ENCODE measurements at regions not wholly inside any gene's neighbourhood (a gene's known extent, or its start where the extent isn't known, plus 50 kb on each side); places are given as distances from the start of the nearest gene placed in this dataset.

- Mint-ChIP-seq H3K4me3 (no peak overlapping the region), H3K27ac (no peak overlapping the region), H3K36me3 (no peaks in the 10 kb centered on the region), H3K9me3 (peaks cover 0 to 8% (median 4%) of the 10 kb centered on the region in 7 donors), H3K27me3 (no peaks in the 10 kb centered on the region), H3K4me1 (no peaks in the 10 kb centered on the region)
- no peak for DNase-seq
- H3K4me3 ChIP-seq (ENCODE audit: low read depth, low read length) = no peak overlapping the region
- no peaks in the 10 kb centered on the region for H3K27me3 ChIP-seq (ENCODE audit: control insufficient read depth, insufficient read depth, low read length)
- H3K9me3 ChIP-seq (ENCODE audit: control insufficient read depth in 2 of 2, low read length in 2 of 2) = no peaks in the 10 kb centered on the region
- no peak overlapping the region for H3K27ac ChIP-seq (ENCODE audit: insufficient read depth, low read length, poor library complexity, severe bottlenecking)
- no peaks in the 10 kb centered on the region for H3K36me3 ChIP-seq (ENCODE audit: control insufficient read depth, insufficient read depth, low read length)
- ATAC-seq (ENCODE audit: low read depth in 2 of 2) = no peak
- H3K4me1 ChIP-seq (ENCODE audit: control insufficient read depth, insufficient read depth, low read length, poor library complexity, severe bottlenecking) = no peaks in the 10 kb centered on the region
These were observed 366.7 kb downstream of the KCNJ2 start for GRCh38 chr17:70535986-70536385.

GRCh38 chr17:70539132-70539924 is 370.0 kb downstream of the KCNJ2 start:
- Mint-ChIP-seq H3K4me1 (no peaks in the 10 kb centered on the region), H3K27ac (no peak overlapping the region), H3K27me3 (no peaks in the 10 kb centered on the region), H3K4me3 (no peak overlapping the region), H3K9me3 (peaks cover 0 to 8% (median 5%) of the 10 kb centered on the region in 7 donors), H3K36me3 (no peaks in the 10 kb centered on the region)
- DNase-seq = no peak
- Histone ChIP-seq H3K27ac (ENCODE audit: insufficient read depth, low read length, poor library complexity, severe bottlenecking) (no peak overlapping the region), H3K27me3 (ENCODE audit: control insufficient read depth, insufficient read depth, low read length) (no peaks in the 10 kb centered on the region), H3K9me3 (ENCODE audit: control insufficient read depth in 2 of 2, low read length in 2 of 2) (no peaks in the 10 kb centered on the region), H3K4me1 (ENCODE audit: control insufficient read depth, insufficient read depth, low read length, poor library complexity, severe bottlenecking) (no peaks in the 10 kb centered on the region), H3K36me3 (ENCODE audit: control insufficient read depth, insufficient read depth, low read length) (no peaks in the 10 kb centered on the region), H3K4me3 (ENCODE audit: low read depth, low read length) (no peak overlapping the region)
- ATAC-seq (ENCODE audit: low read depth in 2 of 2) = no peak

GRCh38 chr17:70542876-70543275 is 373.5 kb downstream of the KCNJ2 start:
- Histone ChIP-seq H3K27me3 (ENCODE audit: control insufficient read depth, insufficient read depth, low read length) (no peaks in the 10 kb centered on the region), H3K27ac (ENCODE audit: insufficient read depth, low read length, poor library complexity, severe bottlenecking) (no peak overlapping the region), H3K4me3 (ENCODE audit: low read depth, low read length) (no peak overlapping the region), H3K4me1 (ENCODE audit: control insufficient read depth, insufficient read depth, low read length, poor library complexity, severe bottlenecking) (no peaks in the 10 kb centered on the region), H3K9me3 (ENCODE audit: control insufficient read depth in 2 of 2, low read length in 2 of 2) (no peaks in the 10 kb centered on the region), H3K36me3 (ENCODE audit: control insufficient read depth, insufficient read depth, low read length) (no peaks in the 10 kb centered on the region)
- Mint-ChIP-seq H3K4me1 (no peaks in the 10 kb centered on the region), H3K36me3 (no peaks in the 10 kb centered on the region), H3K27ac (no peak overlapping the region), H3K27me3 (no peaks in the 10 kb centered on the region), H3K9me3 (peaks cover 0 to 5% (median 0%) of the 10 kb centered on the region in 7 donors), H3K4me3 (no peak overlapping the region)
- ATAC-seq (ENCODE audit: low read depth in 2 of 2) = no peak
- DNase-seq = no peak

DNA sequence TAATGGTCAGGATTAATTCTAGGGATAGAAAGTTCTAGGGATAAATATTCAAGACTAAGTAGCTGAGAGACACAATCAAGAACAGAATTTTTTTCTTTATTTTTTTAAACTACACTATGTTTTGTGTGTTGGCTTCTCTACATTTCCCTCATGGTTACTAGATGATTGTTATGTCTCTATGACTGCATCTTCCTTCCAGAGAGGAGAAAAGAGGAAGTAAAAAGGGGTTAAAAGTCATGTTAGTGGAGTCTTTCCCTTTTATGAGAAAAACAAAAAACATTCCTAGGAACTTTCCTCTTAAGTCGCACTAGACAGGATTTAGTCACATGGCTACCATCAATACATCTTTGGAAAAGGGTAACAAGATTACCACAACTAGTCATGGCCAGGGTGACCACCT is 375.0 kb downstream of the KCNJ2 start:
- H3K27me3 ChIP-seq (ENCODE audit: control insufficient read depth, insufficient read depth, low read length) = no peaks in the 10 kb centered on the region
- H3K4me1 Mint-ChIP-seq = no peaks in the 10 kb centered on the region
- H3K36me3 ChIP-seq (ENCODE audit: control insufficient read depth, insufficient read depth, low read length) = no peaks in the 10 kb centered on the region
- no peak overlapping the region for H3K4me3 Mint-ChIP-seq
- H3K36me3 Mint-ChIP-seq = no peaks in the 10 kb centered on the region
- no peaks in the 10 kb centered on the region for H3K4me1 ChIP-seq (ENCODE audit: control insufficient read depth, insufficient read depth, low read length, poor library complexity, severe bottlenecking)
- H3K9me3 ChIP-seq (ENCODE audit: control insufficient read depth in 2 of 2, low read length in 2 of 2) = no peaks in the 10 kb centered on the region
- H3K4me3 ChIP-seq (ENCODE audit: low read depth, low read length) = no peak overlapping the region
- peaks cover 0 to 5% (median 0%) of the 10 kb centered on the region in 7 donors for H3K9me3 Mint-ChIP-seq
- no peak overlapping the region for H3K27ac ChIP-seq (ENCODE audit: insufficient read depth, low read length, poor library complexity, severe bottlenecking)
- ATAC-seq (ENCODE audit: low read depth in 2 of 2) (no peak), DNase-seq (no peak)
- H3K27ac Mint-ChIP-seq = no peak overlapping the region
- H3K27me3 Mint-ChIP-seq = no peaks in the 10 kb centered on the region

GRCh38 chr17:70552230-70552981 is 383.1 kb downstream of the KCNJ2 start:
- Mint-ChIP-seq H3K4me3 (no peak overlapping the region), H3K36me3 (no peaks in the 10 kb centered on the region), H3K9me3 (peaks cover 0 to 3% (median 0%) of the 10 kb centered on the region in 7 donors), H3K4me1 (no peaks in the 10 kb centered on the region), H3K27ac (no peak overlapping the region), H3K27me3 (no peaks in the 10 kb centered on the region)
- no peaks in the 10 kb centered on the region for H3K4me1 ChIP-seq (ENCODE audit: control insufficient read depth, insufficient read depth, low read length, poor library complexity, severe bottlenecking)
- H3K27ac ChIP-seq (ENCODE audit: insufficient read depth, low read length, poor library complexity, severe bottlenecking) = no peak overlapping the region
- no peaks in the 10 kb centered on the region for H3K9me3 ChIP-seq (ENCODE audit: control insufficient read depth in 2 of 2, low read length in 2 of 2)
- H3K4me3 ChIP-seq (ENCODE audit: low read depth, low read length) = no peak overlapping the region
- no peaks in the 10 kb centered on the region for H3K27me3 ChIP-seq (ENCODE audit: control insufficient read depth, insufficient read depth, low read length)
- DNase-seq (peak in 1 of 3 donors; percentile 20), ATAC-seq (ENCODE audit: low read depth in 2 of 2) (no peak)
- H3K36me3 ChIP-seq (ENCODE audit: control insufficient read depth, insufficient read depth, low read length) = no peaks in the 10 kb centered on the region

GRCh38 chr17:70552982-70553334 is 383.6 kb downstream of the KCNJ2 start:
- H3K27ac Mint-ChIP-seq = no peak overlapping the region
- no peaks in the 10 kb centered on the region for H3K9me3 ChIP-seq (ENCODE audit: control insufficient read depth in 2 of 2, low read length in 2 of 2)
- H3K4me3 ChIP-seq (ENCODE audit: low read depth, low read length) = no peak overlapping the region
- H3K4me1 Mint-ChIP-seq = no peaks in the 10 kb centered on the region
- no peaks in the 10 kb centered on the region for H3K4me1 ChIP-seq (ENCODE audit: control insufficient read depth, insufficient read depth, low read length, poor library complexity, severe bottlenecking)
- H3K4me3 Mint-ChIP-seq = no peak overlapping the region
- H3K27me3 ChIP-seq (ENCODE audit: control insufficient read depth, insufficient read depth, low read length) = no peaks in the 10 kb centered on the region
- no peaks in the 10 kb centered on the region for H3K36me3 ChIP-seq (ENCODE audit: control insufficient read depth, insufficient read depth, low read length)
- no peaks in the 10 kb centered on the region for H3K27me3 Mint-ChIP-seq
- H3K27ac ChIP-seq (ENCODE audit: insufficient read depth, low read length, poor library complexity, severe bottlenecking) = no peak overlapping the region
- H3K36me3 Mint-ChIP-seq = no peaks in the 10 kb centered on the region
- no peak for DNase-seq
- peaks cover 0 to 3% (median 2%) of the 10 kb centered on the region in 7 donors for H3K9me3 Mint-ChIP-seq
- no peak for ATAC-seq (ENCODE audit: low read depth in 2 of 2)

DNA sequence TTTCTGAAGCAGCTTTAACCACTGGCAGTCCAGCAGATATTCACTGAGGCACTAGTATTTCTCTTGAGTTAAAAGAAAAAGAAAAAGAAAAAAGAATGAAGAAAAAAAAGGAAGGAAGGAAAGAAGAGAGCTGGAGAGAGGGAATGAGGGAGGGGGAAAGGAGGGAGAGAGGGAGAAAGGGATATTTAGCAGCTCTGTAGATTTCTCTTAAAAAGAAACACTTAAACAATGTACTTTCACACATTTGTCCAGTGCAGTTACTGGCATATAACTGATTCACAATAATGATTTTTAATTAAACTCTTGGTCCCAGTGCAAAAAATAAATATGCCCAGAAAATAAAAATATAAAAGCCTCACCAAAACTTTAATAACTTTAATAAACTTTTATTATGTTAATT is 386.4 kb downstream of the KCNJ2 start:
- Histone ChIP-seq H3K4me1 (ENCODE audit: control insufficient read depth, insufficient read depth, low read length, poor library complexity, severe bottlenecking) (no peaks in the 10 kb centered on the region), H3K36me3 (ENCODE audit: control insufficient read depth, insufficient read depth, low read length) (no peaks in the 10 kb centered on the region), H3K27me3 (ENCODE audit: control insufficient read depth, insufficient read depth, low read length) (no peaks in the 10 kb centered on the region), H3K27ac (ENCODE audit: insufficient read depth, low read length, poor library complexity, severe bottlenecking) (no peak overlapping the region), H3K9me3 (ENCODE audit: control insufficient read depth in 2 of 2, low read length in 2 of 2) (no peaks in the 10 kb centered on the region), H3K4me3 (ENCODE audit: low read depth, low read length) (no peak overlapping the region)
- Mint-ChIP-seq H3K4me3 (no peak overlapping the region), H3K9me3 (peaks cover 0 to 4% (median 2%) of the 10 kb centered on the region in 7 donors), H3K36me3 (no peaks in the 10 kb centered on the region), H3K27me3 (no peaks in the 10 kb centered on the region), H3K27ac (no peak overlapping the region), H3K4me1 (no peaks in the 10 kb centered on the region)
- no peak for DNase-seq
- no peak for ATAC-seq (ENCODE audit: low read depth in 2 of 2)

DNA sequence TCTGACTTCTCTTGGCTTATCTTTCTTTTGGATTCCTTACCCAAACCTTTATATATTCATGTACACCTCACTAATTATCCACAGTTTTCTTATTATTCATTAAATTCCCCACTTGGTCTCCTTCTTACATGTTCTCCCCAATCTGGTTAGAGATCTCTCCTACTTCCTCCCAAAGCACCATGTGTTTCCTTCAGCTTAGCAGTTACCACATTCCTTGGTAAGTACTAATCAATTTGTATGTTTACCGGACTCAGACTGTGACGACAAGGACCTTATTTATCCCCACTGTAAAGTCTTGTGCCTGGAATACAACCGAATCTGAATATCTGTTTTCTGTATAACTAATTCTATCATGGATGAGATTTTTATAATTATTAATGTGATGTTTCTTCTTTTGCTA is 389.5 kb downstream of the KCNJ2 start:
- Mint-ChIP-seq H3K36me3 (no peaks in the 10 kb centered on the region), H3K27me3 (no peaks in the 10 kb centered on the region), H3K4me3 (no peak overlapping the region), H3K9me3 (peaks cover 0 to 4% (median 0%) of the 10 kb centered on the region in 7 donors), H3K27ac (no peak overlapping the region), H3K4me1 (no peaks in the 10 kb centered on the region)
- Histone ChIP-seq H3K9me3 (ENCODE audit: control insufficient read depth in 2 of 2, low read length in 2 of 2) (no peaks in the 10 kb centered on the region), H3K27me3 (ENCODE audit: control insufficient read depth, insufficient read depth, low read length) (no peaks in the 10 kb centered on the region), H3K4me3 (ENCODE audit: low read depth, low read length) (no peak overlapping the region), H3K36me3 (ENCODE audit: control insufficient read depth, insufficient read depth, low read length) (no peaks in the 10 kb centered on the region), H3K27ac (ENCODE audit: insufficient read depth, low read length, poor library complexity, severe bottlenecking) (no peak overlapping the region), H3K4me1 (ENCODE audit: control insufficient read depth, insufficient read depth, low read length, poor library complexity, severe bottlenecking) (no peaks in the 10 kb centered on the region)
- ATAC-seq (ENCODE audit: low read depth in 2 of 2) (no peak), DNase-seq (no peak)
